A673 (cell line): ENCODE measurements at regions not wholly inside any gene's neighbourhood (a gene's known extent, or its start where the extent isn't known, plus 50 kb on each side); places are given as distances from the start of the nearest gene placed in this dataset.

ENCODE experiments used
- BruUV-seq: library from RNA; stranded (reverse); fragments of 400-500 nt; replicated peaks from 2 replicates; lab custom pipeline; 2021; lab: Mats Ljungman, UMichigan
- CTCF ChIA-PET: fragments of 300-600 bp; sonication (Branson Sonifier 250); formaldehyde crosslinking; loops from one replicate; lab custom pipeline; 2022; ENCODE audit warnings: antibody characterized with exemption; lab: Charles Lee
- POLR2A ChIA-PET: fragments of 300-600 bp; sonication (Branson Sonifier 250); formaldehyde crosslinking; loops from one replicate; lab custom pipeline; 2022; ENCODE audit warnings: antibody characterized with exemption; ENCODE audit not compliant: low non-redundant PET; lab: Charles Lee
- DNase-seq: peaks from one replicate; pipeline ENCODE4 v3.0.0-alpha.2; 2015; ENCODE audit warnings: low spot score
- H3K27ac ChIP-seq: fragments of 200-600 bp; sonication (generic); 2 replicates; pipeline ENCODE4 v1.5.1; 2016; ENCODE audit warnings: mixed run types, low read depth, mild to moderate bottlenecking, mixed read lengths, antibody characterized with exemption, low read length; ENCODE audit not compliant: poor library complexity, severe bottlenecking
- H3K27me3 ChIP-seq: fragments of 200-600 bp; sonication (generic); replicated peaks from 2 replicates; pipeline ENCODE4 v1.6.1; 2017; ENCODE audit warnings: mixed run types, low read depth, mild to moderate bottlenecking, mixed read lengths, antibody characterized with exemption, low read length; ENCODE audit not compliant: insufficient read depth, poor library complexity
- H3K36me3 ChIP-seq: fragments of 200-600 bp; sonication (generic); 2 replicates; pipeline ENCODE4 v1.6.1; 2016; ENCODE audit warnings: mixed run types, mild to moderate bottlenecking, mixed read lengths, antibody characterized with exemption, low read length; ENCODE audit not compliant: insufficient read depth, poor library complexity, severe bottlenecking
- H3K4me1 ChIP-seq: fragments of 200-600 bp; sonication (generic); 2 replicates; pipeline ENCODE4 v1.6.1; 2017; ENCODE audit warnings: mixed run types, mild to moderate bottlenecking, mixed read lengths, antibody characterized with exemption, low read length; ENCODE audit not compliant: insufficient read depth, poor library complexity, severe bottlenecking
- H3K4me3 ChIP-seq: fragments of 200-600 bp; sonication (generic); 2 replicates; pipeline ENCODE4 v1.5.1; 2016; ENCODE audit warnings: low read depth, mixed run types, mild to moderate bottlenecking, mixed read lengths, low read length; ENCODE audit not compliant: poor library complexity, severe bottlenecking
- H3K9me3 ChIP-seq: fragments of 200-600 bp; sonication (generic); 2 replicates; pipeline ENCODE4 v1.6.1; 2016; ENCODE audit warnings: mixed run types, low read depth, mild to moderate bottlenecking, mixed read lengths, antibody characterized with exemption, low read length; ENCODE audit not compliant: poor library complexity, severe bottlenecking
- EZH2 ChIP-seq: fragments of 200-600 bp; sonication (generic); IDR thresholded peaks from 2 replicates; pipeline ENCODE4 v1.6.1; 2017; ENCODE audit warnings: borderline replicate concordance, low read depth, mild to moderate bottlenecking, mixed read lengths, antibody characterized with exemption, low read length; ENCODE audit not compliant: poor library complexity, severe bottlenecking
- intact Hi-C: fragments of 100-400 bp; cut with micrococcal nuclease; formaldehyde crosslinking; loops from one replicate; pipeline ENCODE4 v1.10.0; 2022; ENCODE audit not compliant: unreplicated experiment
- TF ChIP-seq, protein P1 (sequence below): fragments of 300-800, 200-600 bp; sonication (generic); conservative IDR thresholded peaks from 2 replicates; pipeline ENCODE4 v1.5.1; 2017; ENCODE audit warnings: low read depth, mild to moderate bottlenecking, antibody characterized with exemption, low read length, moderate library complexity, mixed read lengths

DNA sequence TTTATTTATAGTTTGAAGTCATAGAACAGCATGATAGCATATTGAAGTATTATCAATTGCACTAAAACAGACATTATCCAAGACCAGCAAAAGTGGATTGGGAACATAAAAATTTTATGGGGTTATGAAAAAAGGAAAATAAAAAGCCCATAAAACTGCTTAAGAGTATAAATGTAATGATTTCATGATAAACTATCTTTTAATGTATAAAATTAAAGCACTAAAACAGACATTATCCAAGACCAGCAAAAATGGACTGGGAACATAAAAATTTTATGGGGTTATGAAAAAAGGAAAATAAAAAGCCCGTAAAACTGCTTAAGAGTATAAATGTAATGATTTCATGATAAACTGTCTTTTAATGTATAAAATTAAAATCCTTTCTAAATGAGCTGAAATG is 119.0 kb upstream of the DAPK1 start:
- Histone ChIP-seq H3K36me3 (no peaks in the 10 kb centered on the region), H3K4me3 (no peak overlapping the region), H3K4me1 (peaks cover 17% of the 10 kb centered on the region), H3K27ac (no peak overlapping the region), H3K27me3 (no peaks in the 10 kb centered on the region), H3K9me3 (no peaks in the 10 kb centered on the region)
- no TSS peak for BruUV-seq
- ChIA-PET CTCF (no interaction called here), POLR2A (no interaction called here)
- intact Hi-C loops = no loop called here
- TF ChIP-seq EZH2 = no peak
- TF ChIP-seq, protein P1, sequence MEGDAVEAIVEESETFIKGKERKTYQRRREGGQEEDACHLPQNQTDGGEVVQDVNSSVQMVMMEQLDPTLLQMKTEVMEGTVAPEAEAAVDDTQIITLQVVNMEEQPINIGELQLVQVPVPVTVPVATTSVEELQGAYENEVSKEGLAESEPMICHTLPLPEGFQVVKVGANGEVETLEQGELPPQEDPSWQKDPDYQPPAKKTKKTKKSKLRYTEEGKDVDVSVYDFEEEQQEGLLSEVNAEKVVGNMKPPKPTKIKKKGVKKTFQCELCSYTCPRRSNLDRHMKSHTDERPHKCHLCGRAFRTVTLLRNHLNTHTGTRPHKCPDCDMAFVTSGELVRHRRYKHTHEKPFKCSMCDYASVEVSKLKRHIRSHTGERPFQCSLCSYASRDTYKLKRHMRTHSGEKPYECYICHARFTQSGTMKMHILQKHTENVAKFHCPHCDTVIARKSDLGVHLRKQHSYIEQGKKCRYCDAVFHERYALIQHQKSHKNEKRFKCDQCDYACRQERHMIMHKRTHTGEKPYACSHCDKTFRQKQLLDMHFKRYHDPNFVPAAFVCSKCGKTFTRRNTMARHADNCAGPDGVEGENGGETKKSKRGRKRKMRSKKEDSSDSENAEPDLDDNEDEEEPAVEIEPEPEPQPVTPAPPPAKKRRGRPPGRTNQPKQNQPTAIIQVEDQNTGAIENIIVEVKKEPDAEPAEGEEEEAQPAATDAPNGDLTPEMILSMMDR = no peak
- no peak for DNase-seq

DNA sequence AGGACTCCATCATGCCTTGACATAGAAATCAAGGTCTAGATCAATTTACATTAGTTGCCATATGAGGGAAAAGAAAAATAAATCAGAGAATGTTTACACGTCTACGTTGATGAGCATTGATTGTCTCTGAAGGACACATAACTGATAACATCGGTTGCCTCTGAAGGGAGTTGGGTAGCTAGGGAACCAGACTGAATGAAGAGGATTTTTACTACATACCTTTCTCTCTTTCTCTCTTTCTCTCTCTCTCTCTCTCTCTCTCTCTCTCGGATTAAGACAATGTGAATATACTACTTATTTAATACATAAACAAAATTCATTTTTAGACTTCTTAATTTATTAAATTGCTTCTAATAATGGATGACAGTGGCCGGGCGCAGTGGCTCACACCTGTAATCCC is 118.4 kb upstream of the DAPK1 start:
- ChIA-PET CTCF (no interaction called here), POLR2A (no interaction called here)
- no peaks in the 10 kb centered on the region for H3K9me3 ChIP-seq
- intact Hi-C loops = no loop called here
- TF ChIP-seq, protein P1 = no peak
- no peak for TF ChIP-seq EZH2
- H3K36me3 ChIP-seq = no peaks in the 10 kb centered on the region
- no peak overlapping the region for H3K4me3 ChIP-seq
- H3K4me1 ChIP-seq = peaks cover 23% of the 10 kb centered on the region
- DNase-seq = no peak
- BruUV-seq = no TSS peak
- H3K27ac ChIP-seq = no peak overlapping the region
- H3K27me3 ChIP-seq = no peaks in the 10 kb centered on the region

DNA sequence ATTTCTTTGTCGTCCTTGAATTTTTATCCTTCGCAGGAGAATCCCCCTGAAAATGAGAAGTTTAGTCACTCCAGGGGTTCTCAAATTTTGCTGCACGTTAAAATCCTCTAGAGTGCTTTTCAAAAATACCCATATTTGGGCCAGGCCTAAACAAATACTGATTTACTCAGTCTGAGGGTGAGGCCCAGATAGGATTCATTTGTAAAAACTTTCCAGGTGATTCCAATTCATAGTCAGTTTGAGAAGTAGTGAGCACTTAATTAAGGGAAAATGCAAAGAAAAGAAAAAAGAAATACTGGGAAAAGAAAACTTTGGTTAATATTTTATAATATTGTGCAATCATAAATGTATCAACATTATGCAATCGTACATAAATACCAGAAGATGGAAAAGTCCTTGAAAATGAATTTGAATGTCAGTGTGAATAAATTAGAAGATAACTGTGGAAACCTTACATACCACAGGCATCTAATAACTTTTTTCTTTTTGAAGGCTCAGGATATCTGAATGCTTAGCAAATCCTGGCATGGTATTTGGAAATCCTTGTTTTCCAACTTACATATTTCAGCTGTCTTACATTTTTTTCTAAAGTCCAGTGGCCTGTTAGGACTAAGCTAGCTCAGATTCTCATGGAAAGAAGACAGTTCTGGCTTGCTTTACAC is 116.5 kb upstream of the DAPK1 start:
- intact Hi-C loops = no loop called here
- Histone ChIP-seq H3K4me1 (peaks cover 25% of the 10 kb centered on the region), H3K9me3 (no peaks in the 10 kb centered on the region), H3K27me3 (no peaks in the 10 kb centered on the region), H3K36me3 (no peaks in the 10 kb centered on the region), H3K4me3 (no peak overlapping the region), H3K27ac (no peak overlapping the region)
- DNase-seq = no peak
- TF ChIP-seq EZH2 = no peak
- TF ChIP-seq, protein P1 = no peak
- CTCF ChIA-PET = no interaction called here
- POLR2A ChIA-PET = no interaction called here
- BruUV-seq = no TSS peak
